ENCODE measurements at regions not wholly inside any gene's neighbourhood (a gene's known extent, or its start where the extent isn't known, plus 50 kb on each side); places are given as distances from the start of the nearest gene placed in this dataset.

DNA sequence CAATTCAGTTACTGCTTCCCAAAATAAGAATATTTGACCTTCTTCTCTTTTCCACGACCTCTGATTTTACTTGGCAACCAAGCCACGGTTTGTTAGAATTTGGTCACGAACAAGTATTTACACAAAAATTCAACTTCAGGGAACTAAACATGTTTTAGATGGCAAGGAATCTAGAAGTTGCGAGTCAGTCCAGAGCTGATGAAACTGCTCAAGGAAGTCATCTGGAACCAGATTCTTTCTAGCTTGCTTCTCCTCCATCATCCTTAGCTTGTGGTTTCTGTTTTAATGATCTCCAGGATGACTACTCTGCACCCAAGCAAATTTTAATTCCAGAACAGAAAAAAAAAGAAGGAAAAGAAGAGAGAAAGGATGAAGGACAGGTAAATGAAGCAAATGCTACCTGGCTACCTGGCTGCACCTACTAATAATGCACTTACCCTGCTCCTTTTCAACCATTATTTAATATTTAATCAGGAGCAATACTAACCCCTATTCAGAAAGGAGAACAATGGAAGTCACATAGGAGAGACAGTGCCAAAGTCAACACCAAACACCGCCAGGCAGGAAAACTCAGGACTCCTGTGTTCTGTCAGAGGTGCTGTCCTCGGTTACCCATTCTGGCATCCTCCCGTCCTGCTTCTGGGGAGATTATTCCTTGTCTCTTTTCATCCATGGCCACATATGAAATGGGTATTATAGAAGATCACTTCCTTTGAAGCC lies 54.2 kb upstream of the RGS7 start:
- Histone ChIP-seq H3K4me1 (ENCODE audit: low read depth, poor library complexity, severe bottlenecking) (no peaks in the 10 kb centered on the region), H3K9ac (no peak overlapping the region), H3K27me3 (ENCODE audit: insufficient read depth, low read depth) (no peaks in the 10 kb centered on the region), H3K27ac (no peak overlapping the region), H4K20me1 (ENCODE audit: insufficient read depth) (no peaks in the 10 kb centered on the region), H2AFZ (ENCODE audit: low read depth) (no peak overlapping the region), H3K36me3 (ENCODE audit: insufficient read depth) (no peaks in the 10 kb centered on the region), H3K4me3 (IDR thresholded peaks at IDR 0.05; ENCODE audit: insufficient read depth, low read depth, low read length) (no peak overlapping the region), H3K4me2 (no peak overlapping the region), H3K79me2 (ENCODE audit: insufficient read depth, low read depth) (no peaks in the 10 kb centered on the region)
- TF ChIP-seq, protein P1, sequence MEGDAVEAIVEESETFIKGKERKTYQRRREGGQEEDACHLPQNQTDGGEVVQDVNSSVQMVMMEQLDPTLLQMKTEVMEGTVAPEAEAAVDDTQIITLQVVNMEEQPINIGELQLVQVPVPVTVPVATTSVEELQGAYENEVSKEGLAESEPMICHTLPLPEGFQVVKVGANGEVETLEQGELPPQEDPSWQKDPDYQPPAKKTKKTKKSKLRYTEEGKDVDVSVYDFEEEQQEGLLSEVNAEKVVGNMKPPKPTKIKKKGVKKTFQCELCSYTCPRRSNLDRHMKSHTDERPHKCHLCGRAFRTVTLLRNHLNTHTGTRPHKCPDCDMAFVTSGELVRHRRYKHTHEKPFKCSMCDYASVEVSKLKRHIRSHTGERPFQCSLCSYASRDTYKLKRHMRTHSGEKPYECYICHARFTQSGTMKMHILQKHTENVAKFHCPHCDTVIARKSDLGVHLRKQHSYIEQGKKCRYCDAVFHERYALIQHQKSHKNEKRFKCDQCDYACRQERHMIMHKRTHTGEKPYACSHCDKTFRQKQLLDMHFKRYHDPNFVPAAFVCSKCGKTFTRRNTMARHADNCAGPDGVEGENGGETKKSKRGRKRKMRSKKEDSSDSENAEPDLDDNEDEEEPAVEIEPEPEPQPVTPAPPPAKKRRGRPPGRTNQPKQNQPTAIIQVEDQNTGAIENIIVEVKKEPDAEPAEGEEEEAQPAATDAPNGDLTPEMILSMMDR (conservative IDR thresholded peaks at IDR 0.05; ENCODE audit: low read depth, low read length) = no peak

DNA sequence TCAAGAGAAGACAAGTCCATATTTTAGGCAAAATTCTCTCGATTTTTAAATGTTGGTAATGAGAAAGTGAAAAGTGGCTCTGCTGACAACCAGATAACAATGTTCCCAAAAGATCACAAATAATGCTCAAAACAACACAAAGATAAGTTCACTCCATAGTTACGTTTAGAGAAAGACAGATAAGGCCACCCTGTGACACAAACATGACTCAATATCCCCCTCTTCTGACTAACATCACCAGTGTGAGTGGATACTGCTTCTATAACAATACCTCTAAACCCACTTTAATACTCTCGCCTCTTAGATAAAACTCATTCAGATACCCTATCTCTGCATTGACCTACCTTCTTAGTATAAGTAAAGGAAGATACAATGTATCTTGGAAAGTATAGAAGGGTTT lies 51.2 kb upstream of the RGS7 start:
- no peaks in the 10 kb centered on the region for H3K36me3 ChIP-seq (ENCODE audit: insufficient read depth)
- H3K4me1 ChIP-seq (ENCODE audit: low read depth, poor library complexity, severe bottlenecking) = no peaks in the 10 kb centered on the region
- H4K20me1 ChIP-seq (ENCODE audit: insufficient read depth) = no peaks in the 10 kb centered on the region
- no peaks in the 10 kb centered on the region for H3K79me2 ChIP-seq (ENCODE audit: insufficient read depth, low read depth)
- H3K27ac ChIP-seq = no peak overlapping the region
- H3K4me3 ChIP-seq (IDR thresholded peaks at IDR 0.05; ENCODE audit: insufficient read depth, low read depth, low read length) = no peak overlapping the region
- H2AFZ ChIP-seq (ENCODE audit: low read depth) = no peak overlapping the region
- H3K4me2 ChIP-seq = no peak overlapping the region
- TF ChIP-seq, protein P1 (conservative IDR thresholded peaks at IDR 0.05; ENCODE audit: low read depth, low read length) = no peak
- H3K27me3 ChIP-seq (ENCODE audit: insufficient read depth, low read depth) = no peaks in the 10 kb centered on the region
- no peak overlapping the region for H3K9ac ChIP-seq

Data from KMS-11 (cell line).